RWPE2 (cell line): ENCODE measurements at regions not wholly inside any gene's neighbourhood (a gene's known extent, or its start where the extent isn't known, plus 50 kb on each side); places are given as distances from the start of the nearest gene placed in this dataset.
"Not testable (repeated sequence)": the region's sequence is repeated elsewhere in the genome, so short reads cannot be mapped to it uniquely, and the experiment has no call there.

ENCODE experiments used
- ATAC-seq: fragments of 200-7000 bp; cut with Tn5 transposase; 3 replicates; pipeline ENCODE4 v1.9.1; 2021; ENCODE audit warnings: low read depth
- DNase-seq: peaks from one replicate; pipeline ENCODE4 v3.0.0-alpha.2; 2020; ENCODE audit warnings: low spot score
- H3K27ac ChIP-seq: fragments of 450-650 bp; 2 replicates; pipeline ENCODE4 v1.5.1; 2017; ENCODE audit warnings: mild to moderate bottlenecking; ENCODE audit not compliant: poor library complexity, severe bottlenecking
- H3K27me3 ChIP-seq: fragments of 250-450 bp; sonication (Bioruptor Pico); 2 replicates; pipeline ENCODE4 v1.5.1; 2021; ENCODE audit warnings: mild to moderate bottlenecking, moderate library complexity; ENCODE audit not compliant: insufficient read depth, poor library complexity, severe bottlenecking
- H3K36me3 ChIP-seq: fragments of 250-450 bp; sonication (Bioruptor Pico); 2 replicates; pipeline ENCODE4 v1.5.1; 2020; ENCODE audit warnings: low read depth, mild to moderate bottlenecking, moderate library complexity
- H3K4me1 ChIP-seq: fragments of 250-450 bp; sonication (Bioruptor Pico); 2 replicates; pipeline ENCODE4 v1.5.1; 2021; ENCODE audit warnings: mild to moderate bottlenecking, moderate library complexity; ENCODE audit not compliant: insufficient read depth, poor library complexity, severe bottlenecking
- H3K4me3 ChIP-seq: fragments of 250-450 bp; sonication (Bioruptor Pico); 2 replicates; pipeline ENCODE4 v1.5.1; 2021; ENCODE audit warnings: mild to moderate bottlenecking, moderate library complexity; ENCODE audit not compliant: severe bottlenecking
- H3K9me3 ChIP-seq: fragments of 250-450 bp; sonication (Bioruptor Pico); 2 replicates; pipeline ENCODE4 v1.5.1; 2021; ENCODE audit warnings: mild to moderate bottlenecking, moderate library complexity; ENCODE audit not compliant: severe bottlenecking
- CTCF ChIP-seq: fragments of 450-650 bp; IDR thresholded peaks from one replicate; pipeline ENCODE4 v1.5.1; 2017; ENCODE audit warnings: mild to moderate bottlenecking, moderate library complexity; ENCODE audit not compliant: poor library complexity, severe bottlenecking

GRCh38 chr15:67945951-67946700 is 106.3 kb upstream of the RNU6-1 start:
- Histone ChIP-seq H3K4me1 (peaks cover 28% of the 10 kb centered on the region), H3K27me3 (no peaks in the 10 kb centered on the region), H3K27ac (peak overlapping the region; percentile 38), H3K9me3 (no peaks in the 10 kb centered on the region), H3K36me3 (no peaks in the 10 kb centered on the region), H3K4me3 (no peak overlapping the region)
- no peak for TF ChIP-seq CTCF
- DNase-seq (peak; percentile 85), ATAC-seq (peak; percentile 77)

- no peak for ATAC-seq
- Histone ChIP-seq H3K27me3 (no peaks in the 10 kb centered on the region), H3K27ac (peak overlapping the region; percentile 38), H3K36me3 (no peaks in the 10 kb centered on the region), H3K4me1 (peaks cover 25% of the 10 kb centered on the region), H3K4me3 (no peak overlapping the region), H3K9me3 (no peaks in the 10 kb centered on the region)
- TF ChIP-seq CTCF: no peak
- no peak for DNase-seq
Measured at GRCh38 chr15:67946701-67947100, 106.9 kb upstream of the RNU6-1 start.

- Histone ChIP-seq H3K36me3 (no peaks in the 10 kb centered on the region), H3K9me3 (no peaks in the 10 kb centered on the region), H3K27me3 (no peaks in the 10 kb centered on the region), H3K4me1 (peaks cover 20% of the 10 kb centered on the region), H3K4me3 (no peak overlapping the region), H3K27ac (no peak overlapping the region)
- ATAC-seq (no peak), DNase-seq (no peak)
- TF ChIP-seq CTCF: no peak
Measured at GRCh38 chr15:67947254-67948039, 106.7 kb upstream of the PIAS1 start.

- DNase-seq: no peak
- ATAC-seq: no peak
Measured at GRCh38 chr15:67948215-67948614, 105.9 kb upstream of the PIAS1 start.

GRCh38 chr15:67951187-67951586 is 102.9 kb upstream of the PIAS1 start:
- DNase-seq, H3K27me3 ChIP-seq, ATAC-seq: not testable (repeated sequence)

More at GRCh38 chr15:67948215-67948614, 105.9 kb upstream of the PIAS1 start:
- Histone ChIP-seq H3K4me3 (no peak overlapping the region), H3K36me3 (no peaks in the 10 kb centered on the region), H3K4me1 (peaks cover 20% of the 10 kb centered on the region), H3K27ac (no peak overlapping the region), H3K27me3 (no peaks in the 10 kb centered on the region), H3K9me3 (no peaks in the 10 kb centered on the region)
- no peak for TF ChIP-seq CTCF

More at GRCh38 chr15:67951187-67951586, 102.9 kb upstream of the PIAS1 start:
- H3K9me3 ChIP-seq, H3K36me3 ChIP-seq, H3K27ac ChIP-seq, H3K4me3 ChIP-seq: not testable (repeated sequence)
- H3K4me1 ChIP-seq: peaks cover 25% of the 10 kb centered on the region
